ENCODE measurements at regions not wholly inside any gene's neighbourhood (a gene's known extent, or its start where the extent isn't known, plus 50 kb on each side); places are given as distances from the start of the nearest gene placed in this dataset.

- no peak for DNase-seq
Observed at GRCh38 chr3:182711261-182711683, 82.0 kb upstream of the ATP11B start.

GRCh38 chr3:182711853-182712252 is 81.5 kb upstream of the ATP11B start:
- no peak for DNase-seq

GRCh38 chr3:182713111-182713510 is 80.2 kb upstream of the ATP11B start:
- DNase-seq, result no peak

- DNase-seq, result peak; percentile 36
Observed at GRCh38 chr3:182713743-182714517, 79.4 kb upstream of the ATP11B start.

GRCh38 chr3:182715006-182715405 is 78.3 kb upstream of the ATP11B start:
- no peak for DNase-seq

GRCh38 chr3:182716114-182716688 is 77.1 kb upstream of the ATP11B start:
- no peak for DNase-seq

- no peak for DNase-seq
Observed at GRCh38 chr3:182717216-182717615, 76.1 kb upstream of the ATP11B start.

- DNase-seq, result no peak
Observed at GRCh38 chr3:182722907-182723306, 70.4 kb upstream of the ATP11B start.

GRCh38 chr3:182723596-182723995 is 69.7 kb upstream of the ATP11B start:
- no peak for DNase-seq

GRCh38 chr3:182725372-182726251 is 67.7 kb upstream of the ATP11B start:
- no peak for DNase-seq

GRCh38 chr3:182726258-182727142 is 66.8 kb upstream of the ATP11B start:
- no peak for DNase-seq

- DNase-seq, result no peak
Observed at GRCh38 chr3:182728238-182728637, 65.1 kb upstream of the ATP11B start.

- DNase-seq, result peak; percentile 30
Observed at GRCh38 chr3:182729903-182730674, 63.2 kb upstream of the ATP11B start.

GRCh38 chr3:182730675-182731042 is 62.6 kb upstream of the ATP11B start:
- no peak for DNase-seq

- no peak for DNase-seq
Observed at GRCh38 chr3:182731764-182732163, 61.5 kb upstream of the ATP11B start.

- DNase-seq, result no peak
Observed at GRCh38 chr3:182732232-182733015, 60.9 kb upstream of the ATP11B start.

GRCh38 chr3:182735672-182736071 is 57.6 kb upstream of the ATP11B start:
- no peak for DNase-seq

- DNase-seq, result no peak
Observed at GRCh38 chr3:182737825-182738224, 55.5 kb upstream of the ATP11B start.

- no peak for DNase-seq
Observed at GRCh38 chr3:182738583-182739411, 54.5 kb upstream of the ATP11B start.

- DNase-seq, result peak; percentile 64
Observed at GRCh38 chr3:182739619-182740018, 53.7 kb upstream of the ATP11B start.

All from NCI-H2171 (cell line).